ENCODE measurements at regions not wholly inside any gene's neighbourhood (a gene's known extent, or its start where the extent isn't known, plus 50 kb on each side); places are given as distances from the start of the nearest gene placed in this dataset.

DNA sequence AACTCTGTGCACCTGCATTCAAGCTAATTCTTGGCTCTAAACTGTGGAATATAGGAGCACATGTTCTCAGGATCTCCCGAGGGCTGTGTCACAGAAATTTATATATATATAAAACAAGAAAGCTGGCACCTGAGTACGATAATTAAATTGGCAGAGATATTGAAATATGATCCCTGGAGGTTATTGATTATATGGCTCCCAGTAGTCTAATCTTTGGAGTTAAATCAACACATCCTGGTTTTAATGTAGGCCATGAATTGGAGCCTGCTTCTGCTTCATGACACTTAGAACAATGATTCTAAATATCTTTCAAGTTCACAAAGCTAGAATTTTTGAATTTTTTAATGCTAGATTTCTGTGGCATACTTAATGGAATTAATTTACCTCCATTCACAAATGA is 84.3 kb downstream of the CTH start:
- TF ChIP-seq, protein P1, sequence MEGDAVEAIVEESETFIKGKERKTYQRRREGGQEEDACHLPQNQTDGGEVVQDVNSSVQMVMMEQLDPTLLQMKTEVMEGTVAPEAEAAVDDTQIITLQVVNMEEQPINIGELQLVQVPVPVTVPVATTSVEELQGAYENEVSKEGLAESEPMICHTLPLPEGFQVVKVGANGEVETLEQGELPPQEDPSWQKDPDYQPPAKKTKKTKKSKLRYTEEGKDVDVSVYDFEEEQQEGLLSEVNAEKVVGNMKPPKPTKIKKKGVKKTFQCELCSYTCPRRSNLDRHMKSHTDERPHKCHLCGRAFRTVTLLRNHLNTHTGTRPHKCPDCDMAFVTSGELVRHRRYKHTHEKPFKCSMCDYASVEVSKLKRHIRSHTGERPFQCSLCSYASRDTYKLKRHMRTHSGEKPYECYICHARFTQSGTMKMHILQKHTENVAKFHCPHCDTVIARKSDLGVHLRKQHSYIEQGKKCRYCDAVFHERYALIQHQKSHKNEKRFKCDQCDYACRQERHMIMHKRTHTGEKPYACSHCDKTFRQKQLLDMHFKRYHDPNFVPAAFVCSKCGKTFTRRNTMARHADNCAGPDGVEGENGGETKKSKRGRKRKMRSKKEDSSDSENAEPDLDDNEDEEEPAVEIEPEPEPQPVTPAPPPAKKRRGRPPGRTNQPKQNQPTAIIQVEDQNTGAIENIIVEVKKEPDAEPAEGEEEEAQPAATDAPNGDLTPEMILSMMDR (IDR thresholded peaks at IDR 0.05): no peak
- TF ChIP-seq POLR2A (IDR thresholded peaks at IDR 0.05) (no peak), EP300 (IDR thresholded peaks at IDR 0.05) (no peak)
